ENCODE measurements at regions not wholly inside any gene's neighbourhood (a gene's known extent, or its start where the extent isn't known, plus 50 kb on each side); places are given as distances from the start of the nearest gene placed in this dataset.

DNA sequence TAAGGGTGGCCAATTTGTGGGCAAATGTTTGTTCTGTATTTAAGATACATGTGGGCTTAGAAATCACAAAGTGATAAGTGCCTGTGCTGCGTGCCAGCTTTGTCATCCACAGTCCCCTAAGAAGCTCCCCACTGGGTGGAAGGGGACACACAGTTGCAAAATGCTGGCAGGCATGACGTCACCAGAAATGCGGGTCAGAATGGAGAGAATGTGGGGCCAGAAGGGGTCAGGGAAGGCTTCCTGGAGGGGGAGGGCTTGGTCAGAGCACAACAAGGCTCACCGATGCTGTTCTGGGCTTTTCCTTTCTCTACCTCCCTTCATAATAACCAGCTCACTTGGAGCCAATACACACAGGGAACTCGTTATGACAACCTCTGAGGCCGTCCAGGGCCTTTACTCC is 207.3 kb downstream of the URI1 start:
- Histone ChIP-seq H3K79me2 (ENCODE audit: insufficient read depth, low read depth) (no peaks in the 10 kb centered on the region), H3K4me1 (ENCODE audit: low read depth, poor library complexity, severe bottlenecking) (no peaks in the 10 kb centered on the region), H3K4me3 (IDR thresholded peaks at IDR 0.05; ENCODE audit: insufficient read depth, low read depth, low read length) (no peak overlapping the region), H2AFZ (ENCODE audit: low read depth) (no peak overlapping the region), H3K9ac (no peak overlapping the region), H4K20me1 (ENCODE audit: insufficient read depth) (no peaks in the 10 kb centered on the region), H3K27ac (no peak overlapping the region), H3K36me3 (ENCODE audit: insufficient read depth) (no peaks in the 10 kb centered on the region), H3K27me3 (ENCODE audit: insufficient read depth, low read depth) (no peaks in the 10 kb centered on the region), H3K4me2 (no peak overlapping the region)
- TF ChIP-seq, protein P1, sequence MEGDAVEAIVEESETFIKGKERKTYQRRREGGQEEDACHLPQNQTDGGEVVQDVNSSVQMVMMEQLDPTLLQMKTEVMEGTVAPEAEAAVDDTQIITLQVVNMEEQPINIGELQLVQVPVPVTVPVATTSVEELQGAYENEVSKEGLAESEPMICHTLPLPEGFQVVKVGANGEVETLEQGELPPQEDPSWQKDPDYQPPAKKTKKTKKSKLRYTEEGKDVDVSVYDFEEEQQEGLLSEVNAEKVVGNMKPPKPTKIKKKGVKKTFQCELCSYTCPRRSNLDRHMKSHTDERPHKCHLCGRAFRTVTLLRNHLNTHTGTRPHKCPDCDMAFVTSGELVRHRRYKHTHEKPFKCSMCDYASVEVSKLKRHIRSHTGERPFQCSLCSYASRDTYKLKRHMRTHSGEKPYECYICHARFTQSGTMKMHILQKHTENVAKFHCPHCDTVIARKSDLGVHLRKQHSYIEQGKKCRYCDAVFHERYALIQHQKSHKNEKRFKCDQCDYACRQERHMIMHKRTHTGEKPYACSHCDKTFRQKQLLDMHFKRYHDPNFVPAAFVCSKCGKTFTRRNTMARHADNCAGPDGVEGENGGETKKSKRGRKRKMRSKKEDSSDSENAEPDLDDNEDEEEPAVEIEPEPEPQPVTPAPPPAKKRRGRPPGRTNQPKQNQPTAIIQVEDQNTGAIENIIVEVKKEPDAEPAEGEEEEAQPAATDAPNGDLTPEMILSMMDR (conservative IDR thresholded peaks at IDR 0.05; ENCODE audit: low read depth, low read length), result no peak

DNA sequence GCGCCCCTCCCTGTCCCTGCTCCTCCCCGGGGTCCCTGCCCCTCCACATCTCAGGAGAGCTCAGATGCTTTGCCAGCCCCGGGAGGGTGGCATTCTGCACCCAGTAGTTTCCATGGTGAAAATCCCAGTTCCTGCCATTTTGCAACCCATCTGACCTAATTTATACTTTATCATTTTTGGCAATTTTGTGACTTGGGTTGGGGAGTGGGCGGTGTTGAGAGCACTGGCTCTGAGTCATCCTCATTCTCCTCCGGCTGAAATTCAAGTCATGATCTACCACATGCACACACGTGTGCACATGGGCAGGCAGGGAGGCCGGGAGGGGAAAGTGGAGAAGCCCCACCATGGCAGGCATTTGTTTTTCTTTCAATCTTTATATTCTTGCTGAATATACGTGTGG is 208.6 kb downstream of the URI1 start:
- no peak overlapping the region for H2AFZ ChIP-seq (ENCODE audit: low read depth)
- H4K20me1 ChIP-seq (ENCODE audit: insufficient read depth), result no peaks in the 10 kb centered on the region
- no peak overlapping the region for H3K4me2 ChIP-seq
- H3K9ac ChIP-seq, result no peak overlapping the region
- TF ChIP-seq, protein P1 (conservative IDR thresholded peaks at IDR 0.05; ENCODE audit: low read depth, low read length), result no peak
- no peaks in the 10 kb centered on the region for H3K79me2 ChIP-seq (ENCODE audit: insufficient read depth, low read depth)
- no peaks in the 10 kb centered on the region for H3K27me3 ChIP-seq (ENCODE audit: insufficient read depth, low read depth)
- no peaks in the 10 kb centered on the region for H3K4me1 ChIP-seq (ENCODE audit: low read depth, poor library complexity, severe bottlenecking)
- H3K36me3 ChIP-seq (ENCODE audit: insufficient read depth), result no peaks in the 10 kb centered on the region
- H3K27ac ChIP-seq, result no peak overlapping the region
- no peak overlapping the region for H3K4me3 ChIP-seq (IDR thresholded peaks at IDR 0.05; ENCODE audit: insufficient read depth, low read depth, low read length)

DNA sequence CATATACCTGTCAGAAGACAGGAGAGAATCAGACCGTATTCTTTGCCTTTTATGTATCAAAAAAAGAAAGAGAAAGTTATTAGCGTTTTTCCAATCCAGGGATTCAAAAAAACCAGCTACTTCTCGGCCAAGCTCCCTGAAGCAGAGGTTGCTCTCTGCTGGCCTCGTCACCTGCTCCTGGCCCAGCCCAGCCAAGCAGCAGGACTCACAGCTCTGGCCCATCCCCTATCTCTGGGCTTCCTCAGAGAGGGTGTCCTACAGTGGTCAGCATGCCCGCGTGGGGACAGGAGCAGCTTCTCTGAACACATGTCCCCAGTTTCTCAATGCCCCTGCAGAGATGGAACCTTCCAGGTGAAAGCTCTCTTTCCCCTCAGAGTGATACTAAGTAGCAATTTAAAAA is 209.0 kb downstream of the URI1 start:
- Histone ChIP-seq H3K79me2 (ENCODE audit: insufficient read depth, low read depth) (no peaks in the 10 kb centered on the region), H3K4me3 (IDR thresholded peaks at IDR 0.05; ENCODE audit: insufficient read depth, low read depth, low read length) (no peak overlapping the region), H4K20me1 (ENCODE audit: insufficient read depth) (no peaks in the 10 kb centered on the region), H3K4me2 (no peak overlapping the region), H2AFZ (ENCODE audit: low read depth) (no peak overlapping the region), H3K4me1 (ENCODE audit: low read depth, poor library complexity, severe bottlenecking) (no peaks in the 10 kb centered on the region), H3K36me3 (ENCODE audit: insufficient read depth) (no peaks in the 10 kb centered on the region), H3K27me3 (ENCODE audit: insufficient read depth, low read depth) (no peaks in the 10 kb centered on the region; the same call in 1 of the 2 replicates), H3K9ac (no peak overlapping the region), H3K27ac (no peak overlapping the region)
- TF ChIP-seq, protein P1 (conservative IDR thresholded peaks at IDR 0.05; ENCODE audit: low read depth, low read length), result no peak

DNA sequence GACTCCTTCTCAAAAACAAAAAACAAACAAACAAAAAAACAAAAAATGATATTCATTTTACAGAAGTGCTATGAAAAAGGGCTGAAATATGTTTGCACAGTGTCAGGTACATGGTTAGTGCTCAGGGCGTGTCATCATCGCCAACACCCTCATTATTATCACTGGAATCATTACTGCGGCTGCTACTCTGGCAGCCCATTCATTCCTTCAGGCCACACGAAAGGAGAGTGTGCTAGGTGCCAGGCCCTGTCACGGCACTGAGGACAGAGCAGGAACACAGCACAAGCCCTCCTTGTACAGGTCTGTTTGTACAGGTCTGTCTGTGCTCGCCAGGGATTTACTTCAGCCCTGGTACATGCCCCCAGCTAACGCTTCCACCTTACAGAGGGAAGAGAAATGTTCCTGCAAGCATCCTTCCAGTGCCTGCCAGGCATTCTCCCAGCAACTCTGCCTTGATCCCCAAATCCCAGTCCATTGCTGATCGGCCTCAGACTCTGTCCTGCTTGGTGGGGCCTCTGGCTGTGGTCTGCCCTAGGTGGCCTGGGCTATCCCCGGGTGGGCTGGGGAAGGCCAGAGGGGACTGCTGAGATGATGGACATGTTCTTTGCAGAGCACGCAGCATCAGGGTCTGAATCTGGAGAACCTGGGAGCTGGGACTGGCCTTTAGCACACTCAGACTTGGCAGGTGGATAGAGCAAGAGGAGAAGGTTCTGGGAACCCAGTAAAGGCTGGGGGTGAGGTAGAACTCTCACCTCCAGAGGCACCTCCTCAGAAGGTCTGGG is 210.7 kb downstream of the URI1 start:
- Histone ChIP-seq H2AFZ (ENCODE audit: low read depth) (no peak overlapping the region), H3K9ac (no peak overlapping the region), H4K20me1 (ENCODE audit: insufficient read depth) (no peaks in the 10 kb centered on the region), H3K79me2 (ENCODE audit: insufficient read depth, low read depth) (no peaks in the 10 kb centered on the region), H3K4me1 (ENCODE audit: low read depth, poor library complexity, severe bottlenecking) (no peaks in the 10 kb centered on the region), H3K27ac (no peak overlapping the region), H3K27me3 (ENCODE audit: insufficient read depth, low read depth) (no peaks in the 10 kb centered on the region; the same call in 1 of the 2 replicates), H3K36me3 (ENCODE audit: insufficient read depth) (no peaks in the 10 kb centered on the region), H3K4me2 (no peak overlapping the region), H3K4me3 (IDR thresholded peaks at IDR 0.05; ENCODE audit: insufficient read depth, low read depth, low read length) (no peak overlapping the region)
- TF ChIP-seq, protein P1 (conservative IDR thresholded peaks at IDR 0.05; ENCODE audit: low read depth, low read length), result no peak
